ENCODE measurements at regions not wholly inside any gene's neighbourhood (a gene's known extent, or its start where the extent isn't known, plus 50 kb on each side); places are given as distances from the start of the nearest gene placed in this dataset.

DNA sequence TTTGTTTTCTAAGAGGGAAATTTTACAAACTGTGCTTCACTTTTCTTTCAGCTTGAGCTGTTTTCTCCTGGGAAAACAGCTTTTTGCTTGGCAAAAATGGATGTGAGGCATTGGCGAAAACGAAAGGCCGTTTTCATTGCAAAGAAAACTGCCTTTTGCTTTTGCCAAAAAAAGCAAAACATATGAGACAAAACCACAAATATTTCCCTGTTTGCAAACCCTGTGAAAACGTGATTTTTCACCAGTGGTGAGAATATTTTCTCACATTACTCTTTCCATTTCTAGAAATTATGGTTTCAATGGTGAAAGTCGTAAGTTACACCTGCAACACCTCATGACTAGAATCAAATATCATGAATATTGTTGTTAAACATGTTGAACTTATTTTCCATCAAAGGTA is 74.0 kb upstream of the ZBTB18 start:
- DNase-seq (no peak), ATAC-seq (no peak)
- Histone ChIP-seq H3K4me1 (ENCODE audit: control insufficient read depth in 2 of 2, insufficient read depth in 2 of 2, low read length in 2 of 2) (no peaks in the 10 kb centered on the region), H3K36me3 (ENCODE audit: control insufficient read depth in 2 of 3, insufficient read depth in 3 of 3, low read length in 3 of 3) (no peaks in the 10 kb centered on the region), H3K4me3 (ENCODE audit: low read length) (no peak overlapping the region), H3K27me3 (ENCODE audit: control insufficient read depth in 2 of 2, insufficient read depth in 2 of 2, low read length in 2 of 2) (no peaks in the 10 kb centered on the region), H3K27ac (ENCODE audit: low read depth, low read length) (no peak overlapping the region), H3K9me3 (ENCODE audit: control insufficient read depth in 2 of 3, low read length in 3 of 3) (no peaks in the 10 kb centered on the region)
- Mint-ChIP-seq H3K36me3 (no peaks in the 10 kb centered on the region), H3K4me1 (no peaks in the 10 kb centered on the region), H3K4me3 (no peak overlapping the region), H3K27ac (no peak overlapping the region), H3K9me3 (peaks cover 0 to 2% (median 0%) of the 10 kb centered on the region in 11 donors), H3K27me3 (peaks cover 0 to 5% (median 0%) of the 10 kb centered on the region in 5 donors)
- ChIA-PET CTCF (no interaction called here), POLR2A (no interaction called here)
- intact Hi-C loops (cut with micrococcal nuclease), result no loop called here

DNA sequence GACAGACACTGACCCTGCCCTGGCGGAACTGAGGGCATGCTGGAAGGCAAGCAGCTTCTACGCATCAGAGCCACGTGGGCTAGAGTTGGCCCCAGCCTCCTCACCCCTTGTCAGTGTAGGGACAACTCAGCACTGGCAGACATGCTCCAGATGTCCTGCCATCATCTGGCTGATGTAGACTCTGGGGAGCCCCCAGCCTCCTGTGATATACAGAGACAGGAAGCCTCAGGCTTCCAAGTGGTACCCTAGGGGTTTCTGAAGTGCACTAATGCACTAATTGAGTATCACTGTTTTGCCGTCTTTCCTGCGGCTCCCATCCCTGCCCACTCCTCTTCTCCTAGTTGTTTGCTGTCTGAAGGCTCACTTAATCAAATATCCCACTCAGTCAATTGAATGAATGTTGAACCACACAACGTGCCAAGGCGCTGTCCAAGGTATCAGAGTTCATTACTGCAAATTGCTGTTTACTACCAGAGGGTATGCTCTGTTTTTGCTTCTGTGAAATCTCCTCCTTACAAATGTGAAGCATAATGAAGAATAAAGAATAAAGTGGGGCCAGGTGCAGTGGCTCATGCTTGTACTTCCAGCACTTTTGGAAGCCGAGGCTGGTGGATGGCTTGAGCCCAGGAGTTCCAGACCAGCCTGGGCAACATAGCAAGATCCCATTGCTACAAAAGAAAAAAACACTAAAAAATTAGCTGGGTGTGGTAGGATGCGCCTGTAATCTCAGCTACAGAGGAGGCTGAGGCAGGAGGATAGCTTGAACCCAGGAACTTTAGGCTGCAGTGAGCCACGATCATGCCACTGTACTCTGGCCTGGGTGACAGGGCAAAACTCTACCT is 76.4 kb upstream of the ZBTB18 start:
- POLR2A ChIA-PET, result no interaction called here
- no peaks in the 10 kb centered on the region for H3K4me1 ChIP-seq (ENCODE audit: control insufficient read depth in 2 of 2, insufficient read depth in 2 of 2, low read length in 2 of 2)
- ATAC-seq (no peak), DNase-seq (no peak)
- H3K36me3 Mint-ChIP-seq, result no peaks in the 10 kb centered on the region
- intact Hi-C loops (cut with micrococcal nuclease), result no loop called here
- no peaks in the 10 kb centered on the region for H3K4me1 Mint-ChIP-seq
- no peak overlapping the region for H3K27ac ChIP-seq (ENCODE audit: low read depth, low read length)
- H3K27me3 Mint-ChIP-seq, result peaks cover 0 to 5% (median 0%) of the 10 kb centered on the region in 5 donors
- H3K27ac Mint-ChIP-seq, result no peak overlapping the region
- H3K4me3 ChIP-seq (ENCODE audit: low read length), result no peak overlapping the region
- H3K9me3 Mint-ChIP-seq, result peaks cover 0 to 3% (median 0%) of the 10 kb centered on the region in 11 donors
- no peaks in the 10 kb centered on the region for H3K36me3 ChIP-seq (ENCODE audit: control insufficient read depth in 2 of 3, insufficient read depth in 3 of 3, low read length in 3 of 3)
- no peaks in the 10 kb centered on the region for H3K27me3 ChIP-seq (ENCODE audit: control insufficient read depth in 2 of 2, insufficient read depth in 2 of 2, low read length in 2 of 2)
- no peak overlapping the region for H3K4me3 Mint-ChIP-seq
- CTCF ChIA-PET, result no interaction called here
- H3K9me3 ChIP-seq (ENCODE audit: control insufficient read depth in 2 of 3, low read length in 3 of 3), result no peaks in the 10 kb centered on the region

DNA sequence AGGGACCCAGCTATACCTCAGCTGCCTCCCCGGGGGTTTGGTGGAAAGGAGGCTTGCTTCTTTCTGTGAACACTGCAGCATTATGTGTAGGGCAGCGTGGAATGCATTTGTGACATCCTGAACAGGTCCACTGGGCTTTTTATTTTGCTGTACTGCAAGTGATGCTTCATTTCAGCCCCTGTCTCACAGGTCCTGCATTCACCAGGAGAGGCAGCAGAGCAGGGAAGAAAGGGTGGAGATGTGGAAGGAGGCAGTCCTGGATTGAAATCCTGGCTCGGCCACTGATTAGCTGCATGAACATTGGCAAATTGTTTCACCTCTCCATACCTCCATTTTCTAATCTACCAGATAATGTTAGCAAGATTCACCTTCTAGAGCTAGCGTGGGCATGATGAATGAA is 77.9 kb upstream of the ZBTB18 start:
- DNase-seq, result no peak
- Mint-ChIP-seq H3K36me3 (no peaks in the 10 kb centered on the region), H3K4me1 (no peaks in the 10 kb centered on the region), H3K27me3 (peaks cover 0 to 6% (median 0%) of the 10 kb centered on the region in 5 donors), H3K4me3 (no peak overlapping the region), H3K9me3 (peaks cover 0 to 3% (median 0%) of the 10 kb centered on the region in 11 donors), H3K27ac (no peak overlapping the region)
- intact Hi-C loops (cut with micrococcal nuclease), result no loop called here
- Histone ChIP-seq H3K27ac (ENCODE audit: low read depth, low read length) (no peak overlapping the region), H3K27me3 (ENCODE audit: control insufficient read depth in 2 of 2, insufficient read depth in 2 of 2, low read length in 2 of 2) (no peaks in the 10 kb centered on the region), H3K4me3 (ENCODE audit: low read length) (no peak overlapping the region), H3K36me3 (ENCODE audit: control insufficient read depth in 2 of 3, insufficient read depth in 3 of 3, low read length in 3 of 3) (no peaks in the 10 kb centered on the region), H3K9me3 (ENCODE audit: control insufficient read depth in 2 of 3, low read length in 3 of 3) (no peaks in the 10 kb centered on the region), H3K4me1 (ENCODE audit: control insufficient read depth in 2 of 2, insufficient read depth in 2 of 2, low read length in 2 of 2) (no peaks in the 10 kb centered on the region)
- ATAC-seq, result no peak
- CTCF ChIA-PET, result no interaction called here
- POLR2A ChIA-PET, result no interaction called here

DNA sequence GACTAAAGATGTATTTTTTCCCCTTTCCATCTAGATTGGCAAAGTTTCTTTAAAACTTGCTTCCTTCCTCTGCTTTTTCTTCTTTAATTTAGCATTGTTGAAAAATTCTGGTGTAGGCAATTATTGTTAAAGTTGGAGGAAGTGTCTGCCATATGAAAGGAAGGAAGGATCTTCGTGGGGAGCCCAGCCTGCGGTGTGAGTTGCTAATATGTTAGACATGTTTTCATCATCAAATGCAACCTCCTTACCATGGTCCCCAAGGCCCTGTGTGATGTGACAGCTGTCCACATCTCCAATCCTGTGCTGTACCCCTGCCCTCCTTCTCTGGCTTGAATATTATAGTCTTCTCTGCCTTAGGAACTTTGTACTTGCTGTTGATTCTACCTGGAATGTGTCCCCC is 81.0 kb upstream of the ZBTB18 start:
- H3K36me3 ChIP-seq (ENCODE audit: control insufficient read depth in 2 of 3, insufficient read depth in 3 of 3, low read length in 3 of 3), result no peaks in the 10 kb centered on the region
- no peaks in the 10 kb centered on the region for H3K27me3 ChIP-seq (ENCODE audit: control insufficient read depth in 2 of 2, insufficient read depth in 2 of 2, low read length in 2 of 2)
- CTCF ChIA-PET, result interaction anchor here (0.6 kb wide), 1 partner anchor 427 kb away, joined by 3 read pairs; no protein-coding TSS in a partner anchor
- Mint-ChIP-seq H3K27me3 (peaks cover 0 to 8% (median 0%) of the 10 kb centered on the region in 5 donors), H3K36me3 (no peaks in the 10 kb centered on the region), H3K4me3 (no peak overlapping the region), H3K9me3 (peaks cover 0 to 1% (median 0%) of the 10 kb centered on the region in 11 donors), H3K4me1 (peaks cover 0 to 1% (median 0%) of the 10 kb centered on the region in 7 donors), H3K27ac (no peak overlapping the region)
- POLR2A ChIA-PET, result no interaction called here
- no peak overlapping the region for H3K4me3 ChIP-seq (ENCODE audit: low read length)
- H3K27ac ChIP-seq (ENCODE audit: low read depth, low read length), result no peak overlapping the region
- intact Hi-C loops (cut with micrococcal nuclease), result no loop called here
- no peaks in the 10 kb centered on the region for H3K4me1 ChIP-seq (ENCODE audit: control insufficient read depth in 2 of 2, insufficient read depth in 2 of 2, low read length in 2 of 2)
- DNase-seq (no peak), ATAC-seq (no peak)
- no peaks in the 10 kb centered on the region for H3K9me3 ChIP-seq (ENCODE audit: control insufficient read depth in 2 of 3, low read length in 3 of 3)

DNA sequence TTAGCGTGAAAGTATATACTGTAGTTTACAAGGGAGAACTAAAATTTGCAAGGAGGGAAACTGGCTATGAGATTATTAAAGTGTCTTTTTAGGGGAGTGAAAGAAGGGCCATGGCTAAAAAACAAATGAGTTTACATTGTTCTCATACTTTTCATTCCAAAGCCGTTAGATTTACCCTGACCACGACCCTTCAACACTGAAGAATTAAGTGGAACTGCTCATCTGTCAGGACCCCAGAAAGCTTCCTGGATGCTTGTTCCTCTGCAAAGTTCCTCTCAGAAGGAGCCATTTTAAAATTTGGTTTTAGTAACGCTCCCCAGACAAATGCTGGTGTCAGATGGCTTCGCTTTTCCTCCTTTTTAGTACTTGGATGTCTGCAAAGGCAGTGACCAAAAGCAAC is 82.7 kb upstream of the ZBTB18 start:
- ATAC-seq (no peak), DNase-seq (no peak)
- intact Hi-C loops (cut with micrococcal nuclease), result loop anchor here in 1 of 2 donors (5.0 kb wide), 1 partner anchor 79 kb away; no protein-coding TSS in a partner anchor
- CTCF ChIA-PET, result no interaction called here
- Histone ChIP-seq H3K4me1 (ENCODE audit: control insufficient read depth in 2 of 2, insufficient read depth in 2 of 2, low read length in 2 of 2) (no peaks in the 10 kb centered on the region), H3K27ac (ENCODE audit: low read depth, low read length) (no peak overlapping the region), H3K4me3 (ENCODE audit: low read length) (no peak overlapping the region), H3K9me3 (ENCODE audit: control insufficient read depth in 2 of 3, low read length in 3 of 3) (no peaks in the 10 kb centered on the region), H3K27me3 (ENCODE audit: control insufficient read depth in 2 of 2, insufficient read depth in 2 of 2, low read length in 2 of 2) (no peaks in the 10 kb centered on the region), H3K36me3 (ENCODE audit: control insufficient read depth in 2 of 3, insufficient read depth in 3 of 3, low read length in 3 of 3) (no peaks in the 10 kb centered on the region)
- H3K36me3 Mint-ChIP-seq, result no peaks in the 10 kb centered on the region
- peaks cover 0 to 1% (median 0%) of the 10 kb centered on the region in 11 donors for H3K9me3 Mint-ChIP-seq
- POLR2A ChIA-PET, result interaction anchor here (1.3 kb wide), 1 partner anchor 79 kb away, joined by 3 read pairs; no protein-coding TSS in a partner anchor
- no peak overlapping the region for H3K27ac Mint-ChIP-seq
- no peak overlapping the region for H3K4me3 Mint-ChIP-seq
- H3K27me3 Mint-ChIP-seq, result peaks cover 0 to 6% (median 0%) of the 10 kb centered on the region in 5 donors
- H3K4me1 Mint-ChIP-seq, result peaks cover 0 to 1% (median 0%) of the 10 kb centered on the region in 7 donors

DNA sequence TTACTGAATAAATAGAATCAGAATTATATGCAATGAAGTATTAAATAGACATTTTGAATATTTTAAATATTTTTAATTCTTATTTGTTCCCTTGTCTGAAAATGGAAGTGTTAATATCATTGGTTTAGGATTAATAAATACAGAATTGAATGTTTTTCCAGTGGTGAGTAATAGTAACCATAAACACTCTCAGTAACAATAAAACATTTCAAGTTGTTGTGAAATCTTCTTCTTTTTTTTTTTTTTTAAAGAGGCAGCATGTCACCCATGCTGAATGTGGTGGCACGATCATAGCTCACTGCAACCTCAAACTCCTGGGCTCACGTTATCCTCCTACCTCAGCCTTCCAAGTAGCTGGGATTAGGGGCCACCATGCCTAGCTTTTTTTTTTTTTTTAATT is 86.2 kb upstream of the ZBTB18 start:
- Histone ChIP-seq H3K36me3 (ENCODE audit: control insufficient read depth in 2 of 3, insufficient read depth in 3 of 3, low read length in 3 of 3) (no peaks in the 10 kb centered on the region), H3K27ac (ENCODE audit: low read depth, low read length) (no peak overlapping the region), H3K9me3 (ENCODE audit: control insufficient read depth in 2 of 3, low read length in 3 of 3) (no peaks in the 10 kb centered on the region), H3K27me3 (ENCODE audit: control insufficient read depth in 2 of 2, insufficient read depth in 2 of 2, low read length in 2 of 2) (no peaks in the 10 kb centered on the region), H3K4me1 (ENCODE audit: control insufficient read depth in 2 of 2, insufficient read depth in 2 of 2, low read length in 2 of 2) (no peaks in the 10 kb centered on the region), H3K4me3 (ENCODE audit: low read length) (no peak overlapping the region)
- Mint-ChIP-seq H3K4me3 (no peak overlapping the region), H3K36me3 (no peaks in the 10 kb centered on the region), H3K4me1 (peaks cover 0 to 4% (median 0%) of the 10 kb centered on the region in 7 donors), H3K27me3 (peaks cover 0 to 10% (median 2%) of the 10 kb centered on the region in 5 donors), H3K27ac (no peak overlapping the region), H3K9me3 (no peaks in the 10 kb centered on the region)
- ATAC-seq, result no peak
- intact Hi-C loops (cut with micrococcal nuclease), result loop anchor here in 1 of 2 donors (5.0 kb wide), 1 partner anchor 82 kb away; no protein-coding TSS in a partner anchor
- POLR2A ChIA-PET, result interaction anchor here (0.6 kb wide), 1 partner anchor 11 kb away, joined by 4 read pairs; no protein-coding TSS in a partner anchor
- CTCF ChIA-PET, result interaction anchor here (0.6 kb wide), 1 partner anchor 231 kb away, joined by 3 read pairs; no protein-coding TSS in a partner anchor
- DNase-seq, result no peak

DNA sequence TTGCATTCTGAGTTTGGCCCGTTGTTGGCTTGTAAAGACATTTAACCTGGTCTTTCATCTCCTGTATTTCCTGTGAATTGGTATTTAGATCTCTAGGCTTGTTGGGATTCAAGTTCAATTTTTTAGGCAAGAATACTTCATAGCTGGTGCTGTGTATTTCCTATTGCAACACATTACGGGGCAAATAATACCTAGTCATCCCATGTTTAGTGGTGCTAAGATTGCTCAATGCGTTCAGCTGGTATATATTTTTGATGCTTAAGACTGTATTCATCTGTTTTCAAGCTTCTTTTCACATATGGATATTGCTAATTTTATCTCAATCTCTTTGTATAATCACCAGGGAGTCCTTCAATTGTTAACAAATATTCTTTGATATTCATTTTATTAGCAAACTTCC is 87.5 kb upstream of the ZBTB18 start:
- ChIA-PET CTCF (no interaction called here), POLR2A (no interaction called here)
- no peak overlapping the region for H3K4me3 ChIP-seq (ENCODE audit: low read length)
- no peaks in the 10 kb centered on the region for H3K27me3 ChIP-seq (ENCODE audit: control insufficient read depth in 2 of 2, insufficient read depth in 2 of 2, low read length in 2 of 2)
- intact Hi-C loops (cut with micrococcal nuclease), result no loop called here
- Mint-ChIP-seq H3K27ac (no peak overlapping the region), H3K27me3 (peaks cover 0 to 13% (median 7%) of the 10 kb centered on the region in 5 donors), H3K36me3 (no peaks in the 10 kb centered on the region), H3K4me3 (no peak overlapping the region), H3K4me1 (peaks cover 0 to 4% (median 0%) of the 10 kb centered on the region in 7 donors), H3K9me3 (no peaks in the 10 kb centered on the region)
- no peaks in the 10 kb centered on the region for H3K4me1 ChIP-seq (ENCODE audit: control insufficient read depth in 2 of 2, insufficient read depth in 2 of 2, low read length in 2 of 2)
- ATAC-seq (peak; percentile 55), DNase-seq (no peak)
- no peaks in the 10 kb centered on the region for H3K9me3 ChIP-seq (ENCODE audit: control insufficient read depth in 2 of 3, low read length in 3 of 3)
- H3K27ac ChIP-seq (ENCODE audit: low read depth, low read length), result no peak overlapping the region
- H3K36me3 ChIP-seq (ENCODE audit: control insufficient read depth in 2 of 3, insufficient read depth in 3 of 3, low read length in 3 of 3), result no peaks in the 10 kb centered on the region
